SK-N-SH (cell line): ENCODE measurements at regions not wholly inside any gene's neighbourhood (a gene's known extent, or its start where the extent isn't known, plus 50 kb on each side); places are given as distances from the start of the nearest gene placed in this dataset.

Experiments used
- CTCF ChIA-PET: fragments of 300-600, 350-600 bp; formaldehyde crosslinking; extraction: SDS; loops from one replicate; lab custom pipeline; 2021; lab: Yijun Ruan, JAX
- POLR2A ChIA-PET: fragments of 350-600 bp; sonication (Branson Sonifier 250); formaldehyde crosslinking; extraction: SDS; loops from one replicate; lab custom pipeline; 2020; ENCODE audit warnings: antibody characterized with exemption, inconsistent platforms; lab: Yijun Ruan, JAX
- DNase-seq: peaks from one replicate; pipeline ENCODE4 v3.0.0; 2012
- H2AFZ ChIP-seq: fragments of 200-600 bp; sonication (generic); 2 replicates; pipeline ENCODE4 v1.8.1; 2016; ENCODE audit warnings: antibody characterized with exemption, mild to moderate bottlenecking, low read depth
- H3F3A ChIP-seq: fragments of 200-600 bp; sonication (generic); replicated peaks from 2 replicates; pipeline ENCODE3; 2016; ENCODE audit warnings: antibody characterized with exemption, mild to moderate bottlenecking; ENCODE audit not compliant: insufficient read depth
- H3K27ac ChIP-seq, 2 experiments: fragments of 200-500 bp in 1 of 2; fragments of 200-600 bp in 1 of 2; sonication (Bioruptor generic) in 1 of 2; sonication (generic), shearing (Covaris generic) in 1 of 2; 2 replicates each; pipeline versions ENCODE4 v1.5.1 to v1.6.1; 2014 to 2016; ENCODE audit warnings: low read depth in 2 of 2, inconsistent platforms in 1 of 2, low read length in 1 of 2, mild to moderate bottlenecking in 1 of 2, mixed read lengths in 1 of 2
- H3K27me3 ChIP-seq: fragments of 200-600 bp; sonication (generic), shearing (Covaris generic); 2 replicates; pipeline ENCODE4 v1.6.1; 2016; ENCODE audit warnings: mixed run types; ENCODE audit not compliant: insufficient read depth
- H3K36me3 ChIP-seq, 2 experiments: fragments of 200-500 bp in 1 of 2; fragments of 200-600 bp in 1 of 2; sonication (Bioruptor generic) in 1 of 2; sonication (generic) in 1 of 2; replicated peaks in 1 of 2; 2 replicates each; pipeline versions ENCODE3 to v1.5.1; 2014 to 2016; ENCODE audit warnings: low read length in 1 of 2, mild to moderate bottlenecking in 1 of 2; ENCODE audit not compliant: insufficient read depth in 2 of 2, control insufficient read depth in 1 of 2
- H3K4me1 ChIP-seq, 2 experiments: fragments of 200-500 bp in 1 of 2; fragments of 200-600 bp in 1 of 2; sonication (Bioruptor generic) in 1 of 2; sonication (generic), shearing (Covaris generic) in 1 of 2; 2 replicates each; pipeline versions ENCODE4 v1.5.1 to v1.6.1; 2014 to 2016; ENCODE audit warnings: low read depth in 1 of 2, low read length in 1 of 2, mixed run types in 1 of 2; ENCODE audit not compliant: insufficient read depth in 2 of 2, control insufficient read depth in 1 of 2
- H3K4me2 ChIP-seq: fragments of 200-600 bp; sonication (generic), shearing (Covaris generic); 2 replicates; pipeline ENCODE4 v1.6.1; 2017; ENCODE audit warnings: mixed run types
- H3K4me3 ChIP-seq, 2 experiments: fragments of 200-500 bp in 1 of 2; fragments of 200-600 bp in 1 of 2; sonication (Bioruptor generic) in 1 of 2; sonication (generic), shearing (Covaris generic) in 1 of 2; 2 replicates each; pipeline versions ENCODE4 v1.5.1 to v1.8.1; 2014 to 2016; ENCODE audit warnings: low read depth in 2 of 2, inconsistent platforms in 1 of 2, low read length in 1 of 2, mild to moderate bottlenecking in 1 of 2, mixed read lengths in 1 of 2, moderate library complexity in 1 of 2
- H3K79me2 ChIP-seq: fragments of 200-600 bp; sonication (generic); 2 replicates; pipeline ENCODE4 v1.8.1; 2017; ENCODE audit warnings: mild to moderate bottlenecking; ENCODE audit not compliant: insufficient read depth
- H3K9ac ChIP-seq: fragments of 200-600 bp; sonication (generic); 2 replicates; pipeline ENCODE4 v1.6.1; 2017; ENCODE audit warnings: mixed run types
- H3K9me2 ChIP-seq: fragments of 200-600 bp; sonication (generic); 2 replicates; pipeline ENCODE4 v1.6.1; 2017; ENCODE audit warnings: mixed run types
- H3K9me3 ChIP-seq: fragments of 200-600 bp; sonication (generic); 2 replicates; pipeline ENCODE4 v1.6.1; 2017; ENCODE audit warnings: mixed run types, mild to moderate bottlenecking, moderate library complexity
- H4K20me1 ChIP-seq: fragments of 200-600 bp; sonication (generic); 2 replicates; pipeline ENCODE4 v1.6.1; 2017; ENCODE audit warnings: mild to moderate bottlenecking, mixed run types; ENCODE audit not compliant: insufficient read depth
- FOSL2 ChIP-seq: IDR thresholded peaks from 2 replicates; pipeline ENCODE4 v1.4.0; 2012; ENCODE audit warnings: low read depth, mild to moderate bottlenecking, moderate library complexity, borderline replicate concordance
- FOXM1 ChIP-seq: IDR thresholded peaks from 2 replicates; pipeline ENCODE4 v1.4.0; 2012; ENCODE audit warnings: low read depth, mild to moderate bottlenecking
- GABPA ChIP-seq: IDR thresholded peaks from 2 replicates; pipeline ENCODE4 v1.4.0; 2012; ENCODE audit warnings: low read depth, mild to moderate bottlenecking
- MEF2A ChIP-seq: IDR thresholded peaks from 2 replicates; pipeline ENCODE4 v1.4.0; 2012; ENCODE audit warnings: low read depth, borderline replicate concordance
- NFIC ChIP-seq: IDR thresholded peaks from 2 replicates; pipeline ENCODE4 v1.4.0; 2012; ENCODE audit warnings: borderline replicate concordance
- NRF1 ChIP-seq: IDR thresholded peaks from 2 replicates; pipeline ENCODE4 v1.6.1; 2012; ENCODE audit warnings: low read depth, mild to moderate bottlenecking, low read length
- RAD21 ChIP-seq: IDR thresholded peaks from 2 replicates; pipeline ENCODE4 v1.6.1; 2012; ENCODE audit warnings: mild to moderate bottlenecking, low read length
- RFX5 ChIP-seq: IDR thresholded peaks from 2 replicates; pipeline ENCODE4 v1.6.1; 2012; ENCODE audit warnings: mild to moderate bottlenecking, improper control_type of control experiment, low read length
- RXRA ChIP-seq: IDR thresholded peaks from 2 replicates; pipeline ENCODE4 v1.4.0; 2012; ENCODE audit warnings: low read depth, mild to moderate bottlenecking, borderline replicate concordance
- TCF12 ChIP-seq: IDR thresholded peaks from 2 replicates; pipeline ENCODE4 v1.4.0; 2012
- WGBS: methylation state at CpG from one replicate; pipeline ENCODE4 v1.1.6; 2017; ENCODE audit warnings: low lambda C conversion rate; 5-methylcytosine and 5-hydroxymethylcytosine counted together
- TF ChIP-seq, protein P1 (sequence below): IDR thresholded peaks from 2 replicates; pipeline ENCODE4 v1.4.0; 2012; ENCODE audit warnings: low read depth, borderline replicate concordance
- TF ChIP-seq, protein P2 (sequence below): fragments of 150-350 bp; IDR thresholded peaks from 2 replicates; pipeline ENCODE4 v1.6.1; 2016; ENCODE audit warnings: mild to moderate bottlenecking, low read depth, low read length
- TF ChIP-seq, protein P3 (sequence below): fragments of 200-600 bp; sonication (generic); IDR thresholded peaks from 2 replicates; pipeline ENCODE4 v1.6.1; 2017; ENCODE audit warnings: antibody characterized with exemption, mild to moderate bottlenecking, moderate library complexity

DNA sequence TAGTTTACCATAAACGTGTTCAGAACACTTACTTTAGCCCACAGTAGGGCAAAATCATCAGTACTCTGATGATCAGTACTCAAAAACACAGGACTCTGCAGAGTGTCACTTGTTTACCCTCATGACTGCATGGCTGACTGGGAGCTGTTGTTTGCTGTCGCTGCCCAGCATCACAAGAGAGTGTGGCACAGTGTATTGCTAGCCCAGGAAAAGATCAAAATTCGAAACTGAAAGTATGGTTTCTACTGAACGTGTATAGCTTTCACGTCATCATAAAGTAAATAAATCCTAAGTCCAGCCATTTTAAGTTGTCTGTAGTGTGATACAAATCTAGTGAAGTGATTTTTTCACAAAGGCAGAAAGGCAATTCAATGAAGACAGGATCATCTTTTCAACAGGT lies 184.6 kb downstream of the RAMP3 start:
- no peak overlapping the region for H3K27ac ChIP-seq
- no peaks in the 10 kb centered on the region for H4K20me1 ChIP-seq
- ChIA-PET CTCF (no interaction called here), POLR2A (no interaction called here)
- DNase-seq, result no peak
- H2AFZ ChIP-seq, result no peak overlapping the region
- H3K9ac ChIP-seq, result no peak overlapping the region
- H3K9me3 ChIP-seq, result no peaks in the 10 kb centered on the region; the same call in 1 of the 2 replicates
- no peaks in the 10 kb centered on the region for H3K9me2 ChIP-seq
- no peaks in the 10 kb centered on the region for H3F3A ChIP-seq
- H3K4me2 ChIP-seq, result no peak overlapping the region; the same call in 1 of the 2 replicates
- no peaks in the 10 kb centered on the region for H3K79me2 ChIP-seq
- H3K27me3 ChIP-seq, result no peaks in the 10 kb centered on the region
- 21% methylated on average over 5 of the region's 5 CpGs for WGBS
- peak overlapping the region in 1 of 2 experiments; percentile 13; a peak in 1 of 4 replicates for H3K4me3 ChIP-seq
- H3K36me3 ChIP-seq, result no peaks in the 10 kb centered on the region
- no peak for TF ChIP-seq TCF12
- TF ChIP-seq, protein P1, sequence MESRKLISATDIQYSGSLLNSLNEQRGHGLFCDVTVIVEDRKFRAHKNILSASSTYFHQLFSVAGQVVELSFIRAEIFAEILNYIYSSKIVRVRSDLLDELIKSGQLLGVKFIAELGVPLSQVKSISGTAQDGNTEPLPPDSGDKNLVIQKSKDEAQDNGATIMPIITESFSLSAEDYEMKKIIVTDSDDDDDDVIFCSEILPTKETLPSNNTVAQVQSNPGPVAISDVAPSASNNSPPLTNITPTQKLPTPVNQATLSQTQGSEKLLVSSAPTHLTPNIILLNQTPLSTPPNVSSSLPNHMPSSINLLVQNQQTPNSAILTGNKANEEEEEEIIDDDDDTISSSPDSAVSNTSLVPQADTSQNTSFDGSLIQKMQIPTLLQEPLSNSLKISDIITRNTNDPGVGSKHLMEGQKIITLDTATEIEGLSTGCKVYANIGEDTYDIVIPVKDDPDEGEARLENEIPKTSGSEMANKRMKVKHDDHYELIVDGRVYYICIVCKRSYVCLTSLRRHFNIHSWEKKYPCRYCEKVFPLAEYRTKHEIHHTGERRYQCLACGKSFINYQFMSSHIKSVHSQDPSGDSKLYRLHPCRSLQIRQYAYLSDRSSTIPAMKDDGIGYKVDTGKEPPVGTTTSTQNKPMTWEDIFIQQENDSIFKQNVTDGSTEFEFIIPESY, result no peak
- no peak for TF ChIP-seq GABPA
- TF ChIP-seq NFIC, result no peak
- TF ChIP-seq FOXM1, result no peak
- no peak for TF ChIP-seq RAD21
- no peak for TF ChIP-seq MEF2A
- no peak for TF ChIP-seq FOSL2
- TF ChIP-seq RFX5, result no peak
- TF ChIP-seq, protein P2, sequence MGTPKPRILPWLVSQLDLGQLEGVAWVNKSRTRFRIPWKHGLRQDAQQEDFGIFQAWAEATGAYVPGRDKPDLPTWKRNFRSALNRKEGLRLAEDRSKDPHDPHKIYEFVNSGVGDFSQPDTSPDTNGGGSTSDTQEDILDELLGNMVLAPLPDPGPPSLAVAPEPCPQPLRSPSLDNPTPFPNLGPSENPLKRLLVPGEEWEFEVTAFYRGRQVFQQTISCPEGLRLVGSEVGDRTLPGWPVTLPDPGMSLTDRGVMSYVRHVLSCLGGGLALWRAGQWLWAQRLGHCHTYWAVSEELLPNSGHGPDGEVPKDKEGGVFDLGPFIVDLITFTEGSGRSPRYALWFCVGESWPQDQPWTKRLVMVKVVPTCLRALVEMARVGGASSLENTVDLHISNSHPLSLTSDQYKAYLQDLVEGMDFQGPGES, result no peak
- no peak for TF ChIP-seq RXRA
- peaks cover 0 to 16% of the 10 kb centered on the region in 2 experiments; a peak in 2 of 4 replicates for H3K4me1 ChIP-seq

DNA sequence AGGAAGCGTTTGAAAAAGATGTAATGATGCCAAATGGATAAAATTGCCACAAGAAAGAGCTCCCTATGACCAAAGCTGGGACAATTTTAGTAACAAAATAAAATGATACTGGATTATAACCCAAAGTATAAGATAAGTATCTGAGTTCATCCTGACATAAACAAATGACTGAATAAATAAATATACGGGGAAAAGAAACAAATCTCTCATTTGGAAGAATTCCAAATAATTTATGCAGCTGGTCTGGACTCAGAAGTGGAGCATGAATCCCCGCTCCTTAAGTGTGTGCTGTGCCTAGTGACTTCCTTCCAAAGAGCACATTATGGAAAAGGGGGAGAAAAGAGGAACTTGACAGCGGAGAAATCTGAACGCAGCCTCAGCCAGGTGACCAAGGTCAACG lies 186.2 kb downstream of the RAMP3 start:
- Histone ChIP-seq H3K27ac (no peak overlapping the region), H4K20me1 (no peaks in the 10 kb centered on the region), H3K9me2 (no peaks in the 10 kb centered on the region), H3K9me3 (no peaks in the 10 kb centered on the region; the same call in 1 of the 2 replicates), H3K9ac (no peak overlapping the region), H3F3A (no peaks in the 10 kb centered on the region), H3K4me3 (no peak overlapping the region), H3K79me2 (no peaks in the 10 kb centered on the region)
- DNase-seq, result no peak
- POLR2A ChIA-PET, result interaction anchor here (0.6 kb wide), 1 partner anchor 138 kb away, joined by 4 read pairs; no protein-coding TSS in a partner anchor
- TF ChIP-seq, protein P3, sequence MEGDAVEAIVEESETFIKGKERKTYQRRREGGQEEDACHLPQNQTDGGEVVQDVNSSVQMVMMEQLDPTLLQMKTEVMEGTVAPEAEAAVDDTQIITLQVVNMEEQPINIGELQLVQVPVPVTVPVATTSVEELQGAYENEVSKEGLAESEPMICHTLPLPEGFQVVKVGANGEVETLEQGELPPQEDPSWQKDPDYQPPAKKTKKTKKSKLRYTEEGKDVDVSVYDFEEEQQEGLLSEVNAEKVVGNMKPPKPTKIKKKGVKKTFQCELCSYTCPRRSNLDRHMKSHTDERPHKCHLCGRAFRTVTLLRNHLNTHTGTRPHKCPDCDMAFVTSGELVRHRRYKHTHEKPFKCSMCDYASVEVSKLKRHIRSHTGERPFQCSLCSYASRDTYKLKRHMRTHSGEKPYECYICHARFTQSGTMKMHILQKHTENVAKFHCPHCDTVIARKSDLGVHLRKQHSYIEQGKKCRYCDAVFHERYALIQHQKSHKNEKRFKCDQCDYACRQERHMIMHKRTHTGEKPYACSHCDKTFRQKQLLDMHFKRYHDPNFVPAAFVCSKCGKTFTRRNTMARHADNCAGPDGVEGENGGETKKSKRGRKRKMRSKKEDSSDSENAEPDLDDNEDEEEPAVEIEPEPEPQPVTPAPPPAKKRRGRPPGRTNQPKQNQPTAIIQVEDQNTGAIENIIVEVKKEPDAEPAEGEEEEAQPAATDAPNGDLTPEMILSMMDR, result no peak
- no peak for TF ChIP-seq FOSL2
- TF ChIP-seq NRF1, result no peak
- TF ChIP-seq RAD21, result no peak
- TF ChIP-seq, all 33 proteins: peak for 0
- Histone ChIP-seq H2AFZ (no peak overlapping the region), H3K4me1 (peaks cover 0 to 30% of the 10 kb centered on the region in 2 experiments; a peak in 2 of 4 replicates), H3K4me2 (no peak overlapping the region), H3K27me3 (no peaks in the 10 kb centered on the region), H3K36me3 (no peaks in the 10 kb centered on the region)
- CTCF ChIA-PET, result interaction anchor here (1.0 to 1.5 kb wide), 2 partner anchors 12 to 238 kb away, joined by 3 read pairs; no protein-coding TSS in a partner anchor
- 43% methylated on average over 6 of the region's 6 CpGs for WGBS
